Stomach (tissue), 8 donors: ENCODE measurements at regions not wholly inside any gene's neighbourhood (a gene's known extent, or its start where the extent isn't known, plus 50 kb on each side); places are given as distances from the start of the nearest gene placed in this dataset.

ENCODE experiments used
- DNase-seq, 2 donors: peaks; one replicate each; pipeline versions ENCODE4 v3.0.0 to v3.0.0-alpha.2; 2013 to 2019
- H3K27ac ChIP-seq, 5 donors: fragments of 200-600 bp in 4 of 5; sonication (generic) in 4 of 5; one replicate each; pipeline ENCODE4 v1.5.1; 2013 to 2019; ENCODE audit warnings: mild to moderate bottlenecking in 1 of 5, moderate library complexity in 1 of 5
- H3K27me3 ChIP-seq, 3 donors: fragments of 200-600 bp; sonication (generic); one replicate each; pipeline ENCODE4 v1.5.1; 2017 to 2019; ENCODE audit warnings: mixed run types in 1 of 3
- H3K36me3 ChIP-seq, 4 donors: fragments of 200-600 bp; sonication (generic); 1 replicate in 3 of 4; 2 replicates in 1 of 4; pipeline ENCODE4 v1.5.1; 2016 to 2019
- H3K4me1 ChIP-seq, 4 donors: fragments of 200-600 bp; sonication (generic); one replicate each; pipeline ENCODE4 v1.5.1; 2016 to 2019
- H3K4me3 ChIP-seq, 4 donors: fragments of 200-600 bp; sonication (generic) in 3 of 4; one replicate each; pipeline ENCODE4 v1.5.1; 2016 to 2019; ENCODE audit warnings: mild to moderate bottlenecking in 1 of 4
- H3K9me3 ChIP-seq, 4 donors: fragments of 200-600 bp; sonication (generic); one replicate each; pipeline ENCODE4 v1.5.1; 2016 to 2019
- EP300 ChIP-seq: sonication (generic); formaldehyde crosslinking; IDR thresholded peaks from one replicate; pipeline ENCODE4 v1.6.1; 2017; ENCODE audit warnings: antibody characterized with exemption
- POLR2A ChIP-seq, 4 donors: fragments of 450-650 bp; IDR thresholded peaks; one replicate each; pipeline ENCODE4 v1.6.1; 2016; ENCODE audit warnings: antibody characterized with exemption in 4 of 4, control low read depth in 2 of 4, mild to moderate bottlenecking in 1 of 4, moderate library complexity in 1 of 4
- POLR2AphosphoS5 ChIP-seq, 3 donors: sonication (generic); formaldehyde crosslinking; IDR thresholded peaks; one replicate each; pipeline ENCODE4 v1.6.1; 2016; ENCODE audit warnings: antibody characterized with exemption in 3 of 3
- WGBS, 5 donors: extraction: QIAGEN DNeasy Blood & Tissue Kit in 3 of 5; methylation state at CpG; one replicate each; pipeline versions ENCODE4 v1.1.5 to v1.1.7; 2013 to 2018; 5-methylcytosine and 5-hydroxymethylcytosine counted together
- intact Hi-C: fragments of 100-400 bp; cut with DNase I; formaldehyde crosslinking; loops from one replicate; pipeline ENCODE4 v1.15.1; 2023; ENCODE audit warnings: low total_unique reads
- TF ChIP-seq, protein P1 (sequence below), 7 experiments: fragments of 450-650 bp in 4 of 7; fragments of 200-600 bp in 3 of 7; sonication (generic) in 3 of 7; IDR thresholded peaks; one replicate each; pipeline ENCODE4 v1.5.1; 2016 to 2019; ENCODE audit warnings: antibody characterized with exemption in 7 of 7, control low read depth in 2 of 7, mild to moderate bottlenecking in 1 of 7
- donor health status: healthy with polysubstance abuse.
- donor health status: Bipolar disorder and iron deficiency.
- donor health status: healthy.

DNA sequence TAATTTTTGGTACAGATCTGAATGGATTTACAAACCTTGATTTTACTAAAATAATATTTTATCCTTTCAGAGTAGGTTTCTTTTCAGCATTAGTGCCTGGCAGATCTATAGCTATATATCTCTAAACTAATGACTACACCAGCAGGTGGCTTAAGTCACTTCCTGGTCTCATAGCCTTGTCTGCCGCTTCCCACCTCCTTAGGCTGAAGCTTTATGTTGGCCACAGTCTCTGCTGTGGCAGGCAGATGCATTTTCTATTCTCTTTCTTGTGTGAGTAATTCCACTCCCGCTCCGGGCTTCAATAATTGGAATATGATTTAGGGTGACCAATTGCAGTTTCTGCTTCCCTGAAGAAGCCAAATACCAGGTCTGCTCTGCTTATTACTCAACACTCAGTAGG is 226.8 kb upstream of the HS3ST5 start:
- Histone ChIP-seq H3K9me3 (peaks cover 0 to 2% (median 1%) of the 10 kb centered on the region in 4 donors), H3K27ac (no peak overlapping the region), H3K27me3 (no peaks in the 10 kb centered on the region), H3K36me3 (no peaks in the 10 kb centered on the region), H3K4me3 (no peak overlapping the region), H3K4me1 (no peaks in the 10 kb centered on the region)
- TF ChIP-seq POLR2AphosphoS5 (IDR thresholded peaks at IDR 0.05) = no peak
- TF ChIP-seq POLR2A (IDR thresholded peaks at IDR 0.05) = no peak
- TF ChIP-seq, protein P1, sequence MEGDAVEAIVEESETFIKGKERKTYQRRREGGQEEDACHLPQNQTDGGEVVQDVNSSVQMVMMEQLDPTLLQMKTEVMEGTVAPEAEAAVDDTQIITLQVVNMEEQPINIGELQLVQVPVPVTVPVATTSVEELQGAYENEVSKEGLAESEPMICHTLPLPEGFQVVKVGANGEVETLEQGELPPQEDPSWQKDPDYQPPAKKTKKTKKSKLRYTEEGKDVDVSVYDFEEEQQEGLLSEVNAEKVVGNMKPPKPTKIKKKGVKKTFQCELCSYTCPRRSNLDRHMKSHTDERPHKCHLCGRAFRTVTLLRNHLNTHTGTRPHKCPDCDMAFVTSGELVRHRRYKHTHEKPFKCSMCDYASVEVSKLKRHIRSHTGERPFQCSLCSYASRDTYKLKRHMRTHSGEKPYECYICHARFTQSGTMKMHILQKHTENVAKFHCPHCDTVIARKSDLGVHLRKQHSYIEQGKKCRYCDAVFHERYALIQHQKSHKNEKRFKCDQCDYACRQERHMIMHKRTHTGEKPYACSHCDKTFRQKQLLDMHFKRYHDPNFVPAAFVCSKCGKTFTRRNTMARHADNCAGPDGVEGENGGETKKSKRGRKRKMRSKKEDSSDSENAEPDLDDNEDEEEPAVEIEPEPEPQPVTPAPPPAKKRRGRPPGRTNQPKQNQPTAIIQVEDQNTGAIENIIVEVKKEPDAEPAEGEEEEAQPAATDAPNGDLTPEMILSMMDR (IDR thresholded peaks at IDR 0.05) = no peak
- no peak for TF ChIP-seq EP300
- DNase-seq = peak in 1 of 2 donors; percentile 23
- intact Hi-C loops = no loop called here
- WGBS, 5 donors = 53 to 73% (median 71%) methylated on average over 3 of the region's 3 CpGs

DNA sequence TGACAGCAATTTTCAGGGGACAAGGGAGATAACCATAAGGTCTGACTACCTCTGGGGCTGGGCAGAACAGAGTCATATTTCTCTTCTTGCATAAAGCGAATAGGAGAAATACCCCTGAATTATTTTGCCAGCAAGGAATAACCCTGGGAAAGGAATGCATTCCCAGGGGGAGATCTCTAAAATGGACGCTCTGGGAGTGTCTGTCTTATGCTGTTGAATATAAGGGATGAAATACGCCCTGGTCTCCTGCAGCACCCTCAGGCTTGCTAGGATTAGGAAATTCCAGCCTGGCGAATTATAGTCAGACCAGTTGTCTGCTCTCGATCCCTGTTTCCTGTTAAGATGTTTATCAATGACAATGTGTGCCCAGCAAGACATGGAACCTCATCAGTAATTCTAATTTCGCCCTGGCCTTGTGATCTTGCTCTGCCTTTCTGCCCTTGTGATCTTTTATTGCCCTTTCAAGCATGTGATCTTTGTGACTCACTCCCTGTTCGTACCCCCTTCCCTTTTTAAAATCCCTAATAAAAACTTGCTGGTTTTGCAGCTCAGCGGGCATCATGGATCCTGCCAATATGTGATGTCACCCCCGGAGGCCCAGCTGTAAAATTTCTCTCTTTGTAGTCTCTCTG is 221.6 kb upstream of the HS3ST5 start:
- Histone ChIP-seq H3K27ac (no peak overlapping the region), H3K36me3 (no peaks in the 10 kb centered on the region), H3K27me3 (no peaks in the 10 kb centered on the region), H3K4me1 (no peaks in the 10 kb centered on the region), H3K4me3 (no peak overlapping the region), H3K9me3 (peaks cover 5 to 14% (median 7%) of the 10 kb centered on the region in 4 donors)
- TF ChIP-seq EP300 = no peak
- no peak for TF ChIP-seq POLR2AphosphoS5 (IDR thresholded peaks at IDR 0.05)
- TF ChIP-seq POLR2A (IDR thresholded peaks at IDR 0.05) = no peak
- TF ChIP-seq, protein P1 (IDR thresholded peaks at IDR 0.05) = no peak
- WGBS, 5 donors = 82 to 90% (median 85%) methylated on average over 9 of the region's 9 CpGs
- intact Hi-C loops = no loop called here
- DNase-seq = no peak

DNA sequence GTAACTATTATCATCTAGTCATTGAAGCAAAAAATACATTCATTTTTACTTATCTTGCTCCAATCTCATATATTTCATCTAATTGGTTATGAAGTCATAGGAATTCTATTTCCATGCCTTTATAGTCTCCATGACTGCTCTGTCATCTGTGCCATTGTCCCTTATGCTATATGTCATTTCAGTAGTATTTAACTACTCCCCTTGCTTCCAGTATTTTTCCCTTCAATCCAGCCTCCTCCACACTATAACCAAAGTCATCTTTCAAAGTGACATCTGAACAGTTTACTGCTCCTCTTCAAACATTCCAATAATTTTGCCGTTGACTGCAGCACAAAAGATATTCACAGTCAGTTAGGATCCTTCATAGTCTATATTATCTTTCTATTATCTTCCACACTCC is 216.6 kb upstream of the HS3ST5 start:
- Histone ChIP-seq H3K4me1 (no peaks in the 10 kb centered on the region), H3K36me3 (no peaks in the 10 kb centered on the region), H3K9me3 (peaks cover 3 to 9% (median 3%) of the 10 kb centered on the region in 4 donors), H3K27ac (no peak overlapping the region), H3K27me3 (no peaks in the 10 kb centered on the region), H3K4me3 (no peak overlapping the region)
- no peak for DNase-seq
- no peak for TF ChIP-seq EP300
- TF ChIP-seq, protein P1 (IDR thresholded peaks at IDR 0.05) = no peak
- TF ChIP-seq POLR2AphosphoS5 (IDR thresholded peaks at IDR 0.05) = no peak
- no peak for TF ChIP-seq POLR2A (IDR thresholded peaks at IDR 0.05)
- 57 to 67% (median 64%) methylated on average over 1 of the region's 1 CpG for WGBS, 5 donors
- intact Hi-C loops = no loop called here

DNA sequence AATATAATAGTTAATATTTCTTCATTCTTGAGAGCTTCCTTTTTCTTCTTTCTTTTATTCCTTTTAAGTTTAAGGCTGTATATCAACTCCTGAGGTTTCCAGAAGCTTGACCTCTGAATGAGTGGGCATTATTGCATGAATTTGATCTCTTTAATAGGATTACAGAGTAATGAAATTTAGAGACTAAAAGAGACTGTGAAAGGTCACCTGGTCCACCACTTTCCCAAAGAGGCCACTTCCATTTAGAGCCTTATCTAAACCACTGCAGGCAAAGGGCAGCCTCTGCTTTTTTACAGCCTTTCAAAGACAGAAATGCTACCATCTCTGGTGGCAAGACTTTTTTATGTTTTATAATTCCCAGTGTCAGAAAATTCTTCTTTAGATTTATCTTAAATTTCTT is 215.3 kb upstream of the HS3ST5 start:
- Histone ChIP-seq H3K27ac (no peak overlapping the region), H3K4me1 (no peaks in the 10 kb centered on the region), H3K9me3 (no peaks in the 10 kb centered on the region), H3K27me3 (no peaks in the 10 kb centered on the region), H3K4me3 (no peak overlapping the region), H3K36me3 (no peaks in the 10 kb centered on the region)
- intact Hi-C loops = no loop called here
- DNase-seq = no peak
- TF ChIP-seq POLR2A (IDR thresholded peaks at IDR 0.05) (no peak), EP300 (no peak), POLR2AphosphoS5 (IDR thresholded peaks at IDR 0.05) (no peak)
- TF ChIP-seq, protein P1 (IDR thresholded peaks at IDR 0.05) = no peak
